A673 (cell line): ENCODE measurements at regions not wholly inside any gene's neighbourhood (a gene's known extent, or its start where the extent isn't known, plus 50 kb on each side); places are given as distances from the start of the nearest gene placed in this dataset.

Source experiments
- CTCF ChIP-seq: fragments of 300-800, 200-600 bp; sonication (generic); conservative IDR thresholded peaks from 2 replicates; pipeline ENCODE4 v1.5.1; 2017; ENCODE audit warnings: low read depth, mild to moderate bottlenecking, antibody characterized with exemption, low read length, moderate library complexity, mixed read lengths
- EZH2 ChIP-seq: fragments of 200-600 bp; sonication (generic); IDR thresholded peaks from 2 replicates; pipeline ENCODE4 v1.6.1; 2017; ENCODE audit warnings: borderline replicate concordance, low read depth, mild to moderate bottlenecking, mixed read lengths, antibody characterized with exemption, low read length; ENCODE audit not compliant: poor library complexity, severe bottlenecking

- no peak for TF ChIP-seq EZH2
- TF ChIP-seq CTCF = no peak
These were observed 107.5 kb upstream of the PPP1R26 start for GRCh38 chr9:135372036-135372435.
